ENCODE measurements at regions not wholly inside any gene's neighbourhood (a gene's known extent, or its start where the extent isn't known, plus 50 kb on each side); places are given as distances from the start of the nearest gene placed in this dataset.
"Not testable (repeated sequence)": the region's sequence is repeated elsewhere in the genome, so short reads cannot be mapped to it uniquely, and the experiment has no call there.

DNA sequence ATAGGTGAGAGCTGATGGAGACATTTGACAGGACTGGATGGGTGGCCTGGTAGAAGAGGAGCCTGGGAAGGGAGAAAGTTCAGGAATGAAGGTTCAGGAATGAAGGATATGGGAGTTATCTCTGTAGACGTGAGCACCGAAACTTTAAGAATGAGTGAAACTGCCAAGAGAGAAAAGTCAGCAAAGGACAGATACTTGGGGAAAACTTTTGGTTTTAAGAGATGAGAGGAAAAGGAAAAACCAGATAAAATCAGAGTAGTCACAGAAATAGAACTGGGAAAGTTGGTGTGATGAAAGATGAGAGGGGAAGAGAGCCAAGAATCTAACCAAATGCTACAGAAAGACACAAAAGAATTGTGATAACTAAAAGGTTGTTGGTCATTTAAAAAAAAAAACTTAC is 88.9 kb downstream of the PRR15 start:
- H3K4me3 ChIP-seq: no peak overlapping the region
- no peaks in the 10 kb centered on the region for H3K4me1 ChIP-seq
- TF ChIP-seq EP300 (IDR thresholded peaks at IDR 0.05) (no peak), POLR2A (IDR thresholded peaks at IDR 0.05) (no peak), POLR2AphosphoS5 (IDR thresholded peaks at IDR 0.05) (no peak)
- H3K27ac ChIP-seq: no peak overlapping the region
- H3K9me3 ChIP-seq: no peaks in the 10 kb centered on the region
- peaks cover 0 to 16% (median 5%) of the 10 kb centered on the region in 4 donors for H3K36me3 ChIP-seq
- WGBS, 5 donors: 67 to 93% (median 87%) methylated on average over 2 of the region's 2 CpGs
- no peaks in the 10 kb centered on the region for H3K27me3 ChIP-seq
- intact Hi-C loops (cut with DNase I; ENCODE audit: low total_unique reads): no loop called here
- DNase-seq: no peak

DNA sequence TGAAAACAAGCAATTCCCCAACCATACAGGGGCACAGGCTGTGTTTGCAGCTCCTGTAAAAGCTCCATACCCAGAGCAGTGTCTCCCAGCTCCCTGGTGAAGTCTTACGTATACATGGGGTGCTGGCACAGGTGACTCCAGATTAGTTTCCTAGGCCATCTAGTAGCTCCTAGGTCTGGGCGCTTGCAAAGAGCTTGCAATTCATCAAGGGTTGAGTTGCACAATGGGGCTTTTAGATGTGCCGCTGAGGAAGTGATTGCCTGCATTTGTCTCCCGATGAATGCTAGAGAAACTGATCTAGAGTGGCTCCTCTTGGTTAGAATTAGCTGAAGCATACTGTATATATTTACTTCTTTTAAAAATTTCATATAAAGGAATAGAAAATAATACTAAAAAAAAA is 90.7 kb downstream of the PRR15 start:
- intact Hi-C loops (cut with DNase I; ENCODE audit: low total_unique reads); DNase-seq; H3K27ac ChIP-seq; H3K27me3 ChIP-seq; H3K4me1 ChIP-seq; H3K4me3 ChIP-seq; H3K9me3 ChIP-seq: not testable (repeated sequence)
- H3K36me3 ChIP-seq: peaks cover 0 to 12% (median 3%) of the 10 kb centered on the region in 4 donors
- WGBS, 5 donors: 71 to 88% (median 76%) methylated on average over 4 of the region's 4 CpGs

DNA sequence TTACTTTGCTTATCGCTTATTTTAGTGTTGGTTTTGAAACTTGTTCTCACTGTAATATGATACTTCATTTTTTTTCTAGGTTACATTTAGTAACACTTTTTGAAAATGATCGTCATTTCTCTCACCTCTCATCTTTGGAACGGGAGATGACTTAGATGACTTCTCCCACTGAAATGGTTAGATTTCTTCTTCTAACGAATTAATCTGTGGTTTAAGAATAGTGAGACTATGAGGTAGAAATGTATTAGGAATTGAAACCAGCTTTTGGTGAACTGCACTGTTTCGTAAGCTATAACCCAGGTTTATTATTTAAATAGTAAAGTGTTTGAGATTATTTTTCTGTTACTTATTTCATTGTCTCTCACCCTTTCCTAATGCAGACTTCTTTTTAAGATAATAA is 93.7 kb downstream of the PRR15 start:
- TF ChIP-seq EP300 (IDR thresholded peaks at IDR 0.05): no peak
- TF ChIP-seq POLR2A (IDR thresholded peaks at IDR 0.05): no peak
- no peak for TF ChIP-seq POLR2AphosphoS5 (IDR thresholded peaks at IDR 0.05)
- TF ChIP-seq, protein P1, sequence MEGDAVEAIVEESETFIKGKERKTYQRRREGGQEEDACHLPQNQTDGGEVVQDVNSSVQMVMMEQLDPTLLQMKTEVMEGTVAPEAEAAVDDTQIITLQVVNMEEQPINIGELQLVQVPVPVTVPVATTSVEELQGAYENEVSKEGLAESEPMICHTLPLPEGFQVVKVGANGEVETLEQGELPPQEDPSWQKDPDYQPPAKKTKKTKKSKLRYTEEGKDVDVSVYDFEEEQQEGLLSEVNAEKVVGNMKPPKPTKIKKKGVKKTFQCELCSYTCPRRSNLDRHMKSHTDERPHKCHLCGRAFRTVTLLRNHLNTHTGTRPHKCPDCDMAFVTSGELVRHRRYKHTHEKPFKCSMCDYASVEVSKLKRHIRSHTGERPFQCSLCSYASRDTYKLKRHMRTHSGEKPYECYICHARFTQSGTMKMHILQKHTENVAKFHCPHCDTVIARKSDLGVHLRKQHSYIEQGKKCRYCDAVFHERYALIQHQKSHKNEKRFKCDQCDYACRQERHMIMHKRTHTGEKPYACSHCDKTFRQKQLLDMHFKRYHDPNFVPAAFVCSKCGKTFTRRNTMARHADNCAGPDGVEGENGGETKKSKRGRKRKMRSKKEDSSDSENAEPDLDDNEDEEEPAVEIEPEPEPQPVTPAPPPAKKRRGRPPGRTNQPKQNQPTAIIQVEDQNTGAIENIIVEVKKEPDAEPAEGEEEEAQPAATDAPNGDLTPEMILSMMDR (IDR thresholded peaks at IDR 0.05): no peak
- WGBS, 5 donors: 81 to 86% (median 84%) methylated on average over 5 of the region's 5 CpGs
- intact Hi-C loops (cut with DNase I; ENCODE audit: low total_unique reads): no loop called here

DNA sequence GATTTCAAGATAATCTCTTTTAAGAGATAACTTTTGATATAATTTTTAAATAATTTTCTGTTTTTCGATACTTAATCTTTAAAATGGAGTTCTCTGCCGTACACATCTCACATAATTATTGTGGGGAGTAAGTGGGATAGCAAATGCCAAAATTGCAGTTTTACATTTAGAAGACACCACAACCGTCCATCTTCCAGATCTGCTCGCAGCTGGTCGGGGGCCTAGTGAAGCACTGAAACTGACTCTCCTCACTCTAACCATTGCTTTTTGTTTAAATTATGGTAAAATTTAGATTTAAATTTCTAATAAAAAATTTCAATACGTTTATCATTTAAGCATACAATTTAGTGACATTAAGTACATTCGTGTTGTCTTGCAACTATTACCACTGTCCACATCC is 94.2 kb downstream of the PRR15 start:
- TF ChIP-seq EP300 (IDR thresholded peaks at IDR 0.05) (no peak), POLR2AphosphoS5 (IDR thresholded peaks at IDR 0.05) (no peak), POLR2A (IDR thresholded peaks at IDR 0.05) (no peak)
- TF ChIP-seq, protein P1 (IDR thresholded peaks at IDR 0.05): no peak
- no peak overlapping the region for H3K27ac ChIP-seq
- DNase-seq: no peak
- no peaks in the 10 kb centered on the region for H3K4me1 ChIP-seq
- no peak overlapping the region for H3K4me3 ChIP-seq
- intact Hi-C loops (cut with DNase I; ENCODE audit: low total_unique reads): no loop called here
- no peaks in the 10 kb centered on the region for H3K9me3 ChIP-seq
- no peaks in the 10 kb centered on the region for H3K36me3 ChIP-seq
- 90 to 95% (median 93%) methylated on average over 7 of the region's 7 CpGs for WGBS, 5 donors
- H3K27me3 ChIP-seq: no peaks in the 10 kb centered on the region

More for the DNA sequence above, 93.7 kb downstream of the PRR15 start:
- no peaks in the 10 kb centered on the region for H3K36me3 ChIP-seq
- no peak overlapping the region for H3K4me3 ChIP-seq
- no peaks in the 10 kb centered on the region for H3K4me1 ChIP-seq
- H3K27me3 ChIP-seq: no peaks in the 10 kb centered on the region
- no peak overlapping the region for H3K27ac ChIP-seq
- no peak for DNase-seq
- H3K9me3 ChIP-seq: no peaks in the 10 kb centered on the region

DNA sequence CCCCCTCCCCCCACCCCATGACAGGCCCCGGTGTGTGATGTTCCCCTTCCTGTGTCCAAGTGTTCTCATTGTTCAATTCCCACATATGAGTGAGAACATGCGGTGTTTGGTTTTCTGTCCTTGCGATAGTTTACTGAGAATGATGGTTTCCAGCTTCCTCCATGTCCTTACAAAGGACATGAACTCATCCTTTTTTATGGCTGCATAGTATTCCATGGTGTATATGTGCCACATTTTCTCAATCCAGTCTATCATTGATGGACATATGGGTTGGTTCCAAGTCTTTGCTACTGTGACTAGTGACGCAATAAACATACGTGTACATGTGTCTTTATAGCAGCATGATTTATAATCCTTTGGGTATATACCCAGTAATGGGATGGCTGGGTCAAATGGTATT is 95.6 kb downstream of the PRR15 start:
- DNase-seq; H3K36me3 ChIP-seq; H3K4me1 ChIP-seq; H3K9me3 ChIP-seq; H3K27ac ChIP-seq; H3K4me3 ChIP-seq; intact Hi-C loops (cut with DNase I; ENCODE audit: low total_unique reads); H3K27me3 ChIP-seq: not testable (repeated sequence)
- WGBS, 5 donors: 88 to 98% (median 97%) methylated on average over 3 to 5 of the region's 5 CpGs

DNA sequence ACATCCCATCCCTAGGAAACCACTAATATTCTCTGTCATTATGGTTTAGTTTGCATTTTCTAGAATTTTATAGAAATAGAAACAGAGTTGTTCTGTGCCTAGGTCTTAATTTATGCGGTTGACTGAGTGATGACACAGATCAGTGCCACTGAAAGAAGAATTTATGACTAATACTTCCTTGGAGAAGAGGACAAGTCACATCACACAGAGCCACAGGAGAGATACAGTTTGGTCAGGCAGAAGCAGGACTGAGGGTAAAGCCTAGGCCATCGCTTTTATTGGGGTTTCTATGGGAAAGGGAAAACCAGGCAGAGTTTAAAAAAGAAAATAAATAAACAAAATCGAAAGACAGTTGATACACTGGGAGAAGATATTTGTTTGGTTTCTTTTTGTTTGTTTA is 99.3 kb downstream of the PRR15 start:
- H3K27me3 ChIP-seq; H3K4me3 ChIP-seq; intact Hi-C loops (cut with DNase I; ENCODE audit: low total_unique reads); H3K9me3 ChIP-seq; H3K36me3 ChIP-seq; H3K4me1 ChIP-seq; DNase-seq; H3K27ac ChIP-seq: not testable (repeated sequence)
- WGBS, 5 donors: 70 to 90% (median 83%) methylated on average over 3 of the region's 3 CpGs

DNA sequence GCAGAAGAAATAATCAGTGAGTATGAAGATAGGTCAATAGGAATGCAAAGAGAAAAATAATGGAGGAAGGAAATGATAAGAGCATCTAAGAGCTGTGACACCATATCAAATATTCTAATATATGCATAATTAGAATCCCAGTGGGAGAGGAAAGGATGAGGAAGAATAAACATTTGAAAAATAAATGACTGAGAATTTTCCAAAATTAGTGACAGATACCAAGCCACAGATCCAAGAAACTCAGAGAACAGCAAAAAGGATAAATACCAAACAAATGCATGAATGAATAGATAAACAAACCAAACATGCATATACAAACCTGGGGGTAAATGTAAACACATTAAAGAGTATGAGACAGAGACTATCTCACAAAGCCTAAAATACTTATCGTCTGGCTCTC is 101.4 kb downstream of the PRR15 start:
- DNase-seq; H3K9me3 ChIP-seq; H3K4me3 ChIP-seq; H3K27me3 ChIP-seq; H3K36me3 ChIP-seq; H3K27ac ChIP-seq; intact Hi-C loops (cut with DNase I; ENCODE audit: low total_unique reads); H3K4me1 ChIP-seq: not testable (repeated sequence)
- WGBS, 5 donors: 56 to 91% (median 87%) methylated on average over 1 of the region's 1 CpG

DNA sequence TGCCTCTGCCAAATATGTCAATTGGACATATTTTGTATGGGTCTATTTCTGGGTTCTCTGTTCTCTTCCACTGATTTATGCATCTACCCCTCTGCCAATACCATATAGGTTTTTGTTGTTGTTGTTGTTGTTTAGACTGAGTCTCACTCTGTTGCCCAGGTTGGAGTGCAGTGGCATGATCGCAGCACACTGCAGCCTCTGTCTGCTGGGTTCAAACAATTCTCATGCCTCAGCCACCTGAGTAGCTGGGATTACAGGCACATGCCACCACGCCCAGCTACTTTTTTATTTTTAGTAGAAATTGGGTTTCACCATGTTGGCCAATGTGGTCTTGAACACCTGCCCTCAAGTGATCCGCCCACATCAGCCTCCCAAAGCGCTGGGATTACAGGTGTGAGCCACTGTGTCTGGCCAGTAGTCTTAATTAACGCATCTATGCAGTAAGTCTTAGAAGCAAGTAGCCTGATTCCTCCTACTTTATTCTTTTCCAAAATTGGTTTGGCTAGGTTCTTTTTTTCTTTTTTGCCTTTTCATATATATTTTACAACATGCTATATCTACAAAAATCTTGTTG is 103.5 kb downstream of the PRR15 start:
- H3K4me1 ChIP-seq; H3K9me3 ChIP-seq; H3K27me3 ChIP-seq; intact Hi-C loops (cut with DNase I; ENCODE audit: low total_unique reads); DNase-seq; H3K27ac ChIP-seq; H3K4me3 ChIP-seq; H3K36me3 ChIP-seq: not testable (repeated sequence)
- WGBS, 5 donors: 92 to 100% (median 97%) methylated on average over 2 to 5 of the region's 5 CpGs

DNA sequence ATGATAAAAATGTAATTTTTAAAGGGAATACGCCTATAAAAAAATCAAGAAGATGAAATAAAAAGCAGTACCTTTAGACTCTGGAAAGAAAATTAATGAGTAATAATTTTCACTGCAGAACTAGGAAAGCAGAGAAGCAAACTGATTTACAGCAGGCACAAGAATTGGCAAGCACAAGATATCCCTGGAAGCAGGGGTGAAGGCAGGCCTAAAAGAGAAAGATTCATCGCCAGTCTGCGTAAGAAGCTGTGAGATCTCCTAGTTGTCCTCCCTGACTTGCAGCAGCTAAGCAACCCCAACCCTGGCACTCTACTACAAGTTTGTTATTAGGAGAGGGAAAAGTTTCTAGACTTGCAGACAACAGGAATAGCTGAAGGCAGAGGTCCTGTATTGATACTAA is 107.7 kb downstream of the PRR15 start:
- intact Hi-C loops (cut with DNase I; ENCODE audit: low total_unique reads); H3K4me1 ChIP-seq; H3K9me3 ChIP-seq; H3K4me3 ChIP-seq; H3K27ac ChIP-seq; H3K36me3 ChIP-seq; H3K27me3 ChIP-seq: not testable (repeated sequence)
- peak in 1 of 2 donors; percentile 19 for DNase-seq
- 62 to 98% (median 86%) methylated on average over 3 of the region's 3 CpGs for WGBS, 5 donors

DNA sequence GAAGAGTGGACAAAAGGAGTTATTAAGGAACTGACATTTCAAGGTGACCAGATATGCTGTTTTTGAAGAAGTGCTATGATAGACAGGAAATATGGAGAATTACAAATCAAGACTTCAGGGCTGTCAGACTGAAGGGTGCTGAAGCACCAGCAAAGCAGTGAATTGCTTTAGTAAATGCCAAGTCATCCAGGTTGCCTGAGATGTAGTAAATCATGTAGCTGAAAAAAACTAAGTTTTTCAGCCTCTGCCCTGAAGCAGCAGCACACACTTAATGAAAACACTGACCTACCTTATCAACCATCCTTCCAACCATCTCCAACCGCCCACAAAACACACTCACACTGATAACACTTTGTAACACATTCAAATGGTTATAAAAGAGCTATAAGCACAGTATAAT is 110.0 kb downstream of the PRR15 start:
- not testable (repeated sequence) for H3K9me3 ChIP-seq, DNase-seq
- WGBS, 5 donors: 26 to 42% (median 30%) methylated on average over 1 of the region's 1 CpG

More for the DNA sequence above, 110.0 kb downstream of the PRR15 start:
- H3K36me3 ChIP-seq; H3K27me3 ChIP-seq; H3K27ac ChIP-seq; H3K4me1 ChIP-seq; intact Hi-C loops (cut with DNase I; ENCODE audit: low total_unique reads); H3K4me3 ChIP-seq: not testable (repeated sequence)

Data from stomach (tissue), 8 donors.